HFF-Myc (cell line): ENCODE measurements at regions not wholly inside any gene's neighbourhood (a gene's known extent, or its start where the extent isn't known, plus 50 kb on each side); places are given as distances from the start of the nearest gene placed in this dataset.
"Not testable (repeated sequence)": the region's sequence is repeated elsewhere in the genome, so short reads cannot be mapped to it uniquely, and the experiment has no call there.

Experiments
- DNase-seq: peaks from one replicate; pipeline ENCODE4 v3.0.0-alpha.2; 2011; ENCODE audit warnings: low read depth; ENCODE audit errors: extremely low read depth
- H3K4me3 ChIP-seq: replicated peaks from 2 replicates; pipeline ENCODE4 v1.5.1; 2011; ENCODE audit warnings: low read depth, mild to moderate bottlenecking, control low read depth, low read length
- TF ChIP-seq, protein P1 (sequence below): IDR thresholded peaks from 2 replicates; pipeline ENCODE4 v1.5.1; 2012; ENCODE audit warnings: mild to moderate bottlenecking, low read depth, low read length, control low read depth; ENCODE audit errors: missing control alignments

DNA sequence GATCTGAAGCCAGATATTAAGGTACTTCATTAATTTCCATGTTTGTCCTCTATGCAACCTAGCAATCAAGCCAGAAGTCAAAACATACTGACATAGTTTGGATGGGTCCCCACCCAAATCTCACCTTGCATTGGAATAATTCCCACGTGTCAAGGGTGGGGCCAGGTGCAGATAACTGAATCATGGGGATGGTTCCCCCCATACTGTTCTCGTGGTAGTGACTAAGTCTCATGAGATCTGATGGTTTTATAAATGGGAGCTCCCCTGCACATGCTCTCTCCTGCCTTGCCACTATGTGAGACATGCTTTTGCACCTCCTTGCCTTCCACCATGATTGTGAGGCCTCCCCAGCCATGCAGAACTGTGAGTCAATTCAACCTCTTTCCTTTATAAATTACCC lies 143.9 kb upstream of the C1QTNF3 start:
- DNase-seq, H3K4me3 ChIP-seq: not testable (repeated sequence)

DNA sequence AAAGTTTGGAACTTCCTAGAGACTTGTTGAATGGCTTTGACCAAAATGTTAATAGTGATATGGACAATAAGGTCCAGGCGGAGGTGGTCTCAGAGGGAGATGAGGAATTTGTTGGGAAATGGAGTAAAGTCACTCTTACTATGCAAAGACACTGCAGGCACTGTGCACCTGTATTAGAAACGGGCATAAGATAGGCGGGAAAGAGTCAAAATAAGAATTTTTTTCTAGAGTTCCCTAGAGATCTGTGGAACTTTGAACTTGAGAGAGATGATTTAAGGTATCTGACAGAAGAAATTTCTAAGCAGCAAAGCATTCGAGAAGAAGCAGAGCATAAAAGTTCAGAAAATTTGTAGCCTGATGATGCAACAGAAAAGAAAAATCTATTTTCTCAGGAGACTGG lies 144.4 kb upstream of the C1QTNF3 start:
- not testable (repeated sequence) for H3K4me3 ChIP-seq, DNase-seq

DNA sequence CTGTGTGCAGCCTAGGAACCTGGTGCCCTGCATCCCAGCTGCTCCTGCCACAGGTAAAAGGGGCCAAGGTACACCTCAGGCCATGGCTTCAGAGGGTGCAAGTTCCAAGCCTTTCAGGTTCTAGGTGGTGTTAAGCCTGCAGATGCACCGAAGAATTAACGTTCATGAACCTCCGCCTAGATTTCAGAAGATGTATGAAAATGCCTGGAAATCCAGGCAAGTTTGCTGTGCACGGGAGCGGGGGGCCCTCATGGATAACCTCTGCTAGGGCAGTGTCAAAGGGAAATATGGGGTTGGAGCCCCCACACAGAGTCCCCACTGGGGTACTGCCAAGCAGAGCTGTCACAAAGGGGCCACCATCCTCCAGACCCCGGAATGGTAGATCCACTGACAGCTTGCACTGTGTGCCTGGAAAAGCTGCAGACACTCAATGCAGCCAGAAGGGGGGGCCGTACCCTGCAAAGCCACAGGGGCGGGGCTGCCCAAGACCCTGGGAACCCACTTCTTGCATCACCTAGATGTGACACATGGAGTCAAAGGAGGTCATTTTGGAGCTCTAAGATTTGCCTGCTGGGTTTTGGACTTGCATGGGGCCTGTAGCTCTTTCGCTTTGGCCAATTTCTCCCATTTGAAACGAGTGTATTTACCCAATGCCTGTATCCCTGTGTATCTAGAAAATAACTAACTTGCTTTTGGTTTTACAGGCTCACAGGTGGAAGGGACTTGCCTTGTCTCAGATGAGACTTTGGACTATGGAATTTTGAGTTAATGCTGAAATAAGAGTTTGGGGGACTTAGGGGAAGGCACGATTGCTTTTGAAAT lies 145.2 kb upstream of the C1QTNF3 start:
- not testable (repeated sequence) for H3K4me3 ChIP-seq, DNase-seq
- TF ChIP-seq, protein P1, sequence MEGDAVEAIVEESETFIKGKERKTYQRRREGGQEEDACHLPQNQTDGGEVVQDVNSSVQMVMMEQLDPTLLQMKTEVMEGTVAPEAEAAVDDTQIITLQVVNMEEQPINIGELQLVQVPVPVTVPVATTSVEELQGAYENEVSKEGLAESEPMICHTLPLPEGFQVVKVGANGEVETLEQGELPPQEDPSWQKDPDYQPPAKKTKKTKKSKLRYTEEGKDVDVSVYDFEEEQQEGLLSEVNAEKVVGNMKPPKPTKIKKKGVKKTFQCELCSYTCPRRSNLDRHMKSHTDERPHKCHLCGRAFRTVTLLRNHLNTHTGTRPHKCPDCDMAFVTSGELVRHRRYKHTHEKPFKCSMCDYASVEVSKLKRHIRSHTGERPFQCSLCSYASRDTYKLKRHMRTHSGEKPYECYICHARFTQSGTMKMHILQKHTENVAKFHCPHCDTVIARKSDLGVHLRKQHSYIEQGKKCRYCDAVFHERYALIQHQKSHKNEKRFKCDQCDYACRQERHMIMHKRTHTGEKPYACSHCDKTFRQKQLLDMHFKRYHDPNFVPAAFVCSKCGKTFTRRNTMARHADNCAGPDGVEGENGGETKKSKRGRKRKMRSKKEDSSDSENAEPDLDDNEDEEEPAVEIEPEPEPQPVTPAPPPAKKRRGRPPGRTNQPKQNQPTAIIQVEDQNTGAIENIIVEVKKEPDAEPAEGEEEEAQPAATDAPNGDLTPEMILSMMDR: peak; percentile 51

- DNase-seq, H3K4me3 ChIP-seq: not testable (repeated sequence)
Observed at GRCh38 chr5:34189246-34189645, 146.2 kb upstream of the C1QTNF3 start.

GRCh38 chr5:34189752-34190411 lies 146.9 kb upstream of the C1QTNF3 start:
- H3K4me3 ChIP-seq, DNase-seq: not testable (repeated sequence)

- not testable (repeated sequence) for H3K4me3 ChIP-seq, DNase-seq
Observed at GRCh38 chr5:34190466-34190865, 147.5 kb upstream of the C1QTNF3 start.

- H3K4me3 ChIP-seq, DNase-seq: not testable (repeated sequence)
Observed at GRCh38 chr5:34191279-34191744, 148.3 kb upstream of the C1QTNF3 start.

- not testable (repeated sequence) for DNase-seq, H3K4me3 ChIP-seq
Observed at GRCh38 chr5:34192064-34192922, 149.3 kb upstream of the C1QTNF3 start.

DNA sequence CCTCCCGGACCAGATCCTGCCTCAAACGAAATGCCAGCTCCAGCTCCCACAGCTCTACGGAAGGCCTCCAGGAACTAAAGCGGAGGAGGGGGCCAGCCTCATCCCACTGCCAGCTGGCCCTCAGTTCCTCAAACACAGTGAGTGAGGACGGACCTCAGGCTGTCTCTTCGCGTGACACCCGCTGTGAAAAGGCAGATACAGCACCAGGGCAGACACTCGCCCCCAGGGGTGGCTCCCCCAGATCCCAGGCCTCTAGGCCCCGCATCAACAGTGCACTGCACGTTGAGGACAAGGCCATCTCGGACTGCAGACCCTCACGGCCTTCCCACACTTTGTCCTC lies 149.9 kb upstream of the C1QTNF3 start:
- H3K4me3 ChIP-seq, DNase-seq: not testable (repeated sequence)

DNA sequence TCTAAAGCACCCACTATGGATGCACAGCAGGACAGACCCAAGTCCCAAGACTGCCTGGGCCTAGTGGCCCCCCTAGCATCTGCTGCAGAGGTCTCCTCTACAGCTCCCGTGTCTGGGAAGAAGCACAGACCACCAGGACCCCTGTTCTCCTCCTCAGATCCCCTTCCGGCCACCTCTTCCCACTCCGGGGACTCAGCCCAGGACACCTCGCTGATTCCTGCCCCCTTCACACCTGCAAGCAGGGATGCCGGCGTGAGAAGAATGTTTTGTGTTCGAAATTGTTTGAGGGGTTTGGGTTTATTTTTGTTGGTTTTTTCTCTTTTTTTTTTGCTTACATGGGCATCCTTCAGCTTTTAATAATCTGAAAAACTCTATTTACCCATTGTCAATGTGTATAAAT lies 150.3 kb upstream of the C1QTNF3 start:
- not testable (repeated sequence) for DNase-seq, H3K4me3 ChIP-seq

GRCh38 chr5:34193804-34194203 lies 150.8 kb upstream of the C1QTNF3 start:
- not testable (repeated sequence) for H3K4me3 ChIP-seq, DNase-seq

DNA sequence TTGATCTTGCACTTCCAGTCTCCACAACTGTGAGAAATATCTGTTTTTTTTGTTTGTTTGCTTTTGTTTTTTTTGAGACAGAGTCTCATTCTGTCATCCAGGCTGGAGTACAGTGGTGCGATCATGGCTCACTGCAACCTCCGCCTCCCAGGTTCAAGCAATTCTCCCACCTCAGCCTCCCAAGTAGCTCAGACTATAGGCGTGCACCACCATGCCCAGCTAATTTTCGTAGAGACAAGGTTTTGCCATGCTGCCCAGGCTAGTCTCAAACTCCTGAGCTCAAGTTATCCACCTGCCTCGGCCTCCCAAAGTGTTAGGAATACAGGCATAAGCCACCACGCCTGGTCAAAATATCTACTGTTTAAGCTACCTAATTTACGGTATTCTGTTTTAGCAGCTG lies 153.1 kb upstream of the C1QTNF3 start:
- H3K4me3 ChIP-seq, DNase-seq: not testable (repeated sequence)

DNA sequence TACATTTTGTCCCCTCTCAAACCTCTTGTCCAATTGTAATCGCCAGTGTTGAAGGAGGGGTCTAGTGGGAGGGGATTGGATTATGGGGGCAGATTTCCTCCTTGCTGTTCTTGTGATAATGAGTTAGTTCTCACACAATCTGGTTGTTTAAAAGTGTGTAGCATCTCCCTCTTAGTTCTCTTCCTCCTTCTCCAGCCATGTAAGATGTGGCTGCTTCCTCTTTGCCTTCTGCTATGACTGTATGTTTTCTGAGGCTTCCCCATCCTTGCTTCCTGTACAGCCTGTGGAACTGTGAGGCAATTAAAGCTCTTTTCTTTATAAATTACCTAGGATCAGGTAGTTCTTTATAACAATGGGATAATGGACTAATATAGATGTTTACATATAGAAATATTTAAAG lies 162.3 kb upstream of the C1QTNF3 start:
- H3K4me3 ChIP-seq, DNase-seq: not testable (repeated sequence)

GRCh38 chr5:34217386-34217785 lies 174.4 kb upstream of the C1QTNF3 start:
- H3K4me3 ChIP-seq, DNase-seq: not testable (repeated sequence)

DNA sequence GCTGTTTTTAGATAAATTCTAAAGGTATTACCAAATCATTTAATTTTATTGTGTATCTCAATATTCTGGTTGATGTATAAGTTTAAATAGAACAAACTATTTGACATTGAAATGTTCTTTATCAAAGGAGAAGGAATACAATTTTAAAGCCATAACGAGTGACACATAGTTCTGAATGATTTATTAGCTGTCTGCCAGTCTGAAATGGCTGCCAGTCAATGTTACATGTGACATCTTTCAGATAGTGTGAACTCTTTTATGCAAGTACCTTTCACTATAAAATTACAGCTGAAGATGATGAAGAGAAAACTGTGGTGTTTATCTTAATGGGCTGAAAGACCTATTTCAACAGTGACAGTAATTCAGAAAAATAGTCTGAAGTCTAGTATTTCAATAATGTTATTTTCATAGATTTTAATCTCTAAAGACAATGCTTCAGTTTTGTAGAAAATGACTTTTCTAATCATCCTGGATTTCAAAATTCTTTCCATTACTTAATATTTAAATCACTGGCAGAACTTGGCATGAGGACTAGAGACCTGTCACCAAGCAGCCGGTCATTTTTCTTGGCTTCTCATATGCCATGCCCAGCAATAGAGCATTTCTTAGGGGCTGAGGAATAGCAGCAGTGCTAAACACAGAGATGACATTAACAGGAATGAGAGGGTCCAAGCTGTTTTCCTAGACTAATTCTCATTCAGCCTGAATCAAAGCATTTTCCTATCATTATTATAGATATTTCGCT lies 178.5 kb upstream of the C1QTNF3 start:
- not testable (repeated sequence) for H3K4me3 ChIP-seq, DNase-seq

GRCh38 chr5:34223158-34223557 lies 180.1 kb upstream of the C1QTNF3 start:
- DNase-seq, H3K4me3 ChIP-seq: not testable (repeated sequence)

- DNase-seq, H3K4me3 ChIP-seq: not testable (repeated sequence)
Observed at GRCh38 chr5:34230402-34230801, 187.4 kb upstream of the C1QTNF3 start.
